ENCODE measurements at regions not wholly inside any gene's neighbourhood (a gene's known extent, or its start where the extent isn't known, plus 50 kb on each side); places are given as distances from the start of the nearest gene placed in this dataset.

GRCh38 chr4:183831026-183831446, 74.1 kb upstream of the STOX2 start:
- TF ChIP-seq CTCF (IDR thresholded peaks at IDR 0.05; ENCODE audit: low read depth, low read length, poor library complexity, severe bottlenecking), result no peak
- no peak for TF ChIP-seq EZH2phosphoT487 (IDR thresholded peaks at IDR 0.05; ENCODE audit: borderline replicate concordance, low read length)

All from DOHH2 (cell line).